GM23338 (cell line): ENCODE measurements at regions not wholly inside any gene's neighbourhood (a gene's known extent, or its start where the extent isn't known, plus 50 kb on each side); places are given as distances from the start of the nearest gene placed in this dataset.

Experiments used
- CREB1 ChIP-seq: fragments of 250-450 bp; sonication (Bioruptor Pico); IDR thresholded peaks from 2 replicates; pipeline ENCODE4 v1.5.0; 2020; ENCODE audit warnings: low read depth, mild to moderate bottlenecking, moderate library complexity
- EZH2 ChIP-seq: fragments of 200-600 bp; sonication (generic); IDR thresholded peaks from one replicate; pipeline ENCODE4 v1.8.0; 2017; ENCODE audit warnings: antibody characterized with exemption, mild to moderate bottlenecking, low read depth; ENCODE audit not compliant: unreplicated experiment
- EZH2phosphoT487 ChIP-seq: fragments of 200-600 bp; sonication (generic); IDR thresholded peaks from one replicate; pipeline ENCODE4 v1.8.1; 2018; ENCODE audit warnings: antibody characterized with exemption; ENCODE audit not compliant: unreplicated experiment
- POLR2AphosphoS5 ChIP-seq: IDR thresholded peaks from 2 replicates; pipeline ENCODE4 v1.6.1; 2016; ENCODE audit warnings: antibody characterized with exemption, low read depth
- REST ChIP-seq: IDR thresholded peaks from one replicate; pipeline ENCODE4 v1.6.1; 2018; ENCODE audit warnings: antibody characterized with exemption; ENCODE audit not compliant: unreplicated experiment
- STAT1 ChIP-seq: IDR thresholded peaks from one replicate; pipeline ENCODE4 v1.6.1; 2016; ENCODE audit warnings: antibody characterized with exemption; ENCODE audit not compliant: unreplicated experiment
- TF ChIP-seq, protein P1 (sequence below), 2 experiments: fragments of 200-600 bp in 1 of 2; sonication (generic) in 1 of 2; conservative IDR thresholded peaks; 2 replicates each; pipeline versions ENCODE4 v1.5.1 to v1.6.1; 2016 to 2017; ENCODE audit warnings: antibody characterized with exemption in 2 of 2, low read depth in 2 of 2, mild to moderate bottlenecking in 2 of 2, moderate library complexity in 1 of 2

- TF ChIP-seq CREB1 (CRISPR knock-in tag): no peak
- no peak for TF ChIP-seq REST
- TF ChIP-seq, protein P1, sequence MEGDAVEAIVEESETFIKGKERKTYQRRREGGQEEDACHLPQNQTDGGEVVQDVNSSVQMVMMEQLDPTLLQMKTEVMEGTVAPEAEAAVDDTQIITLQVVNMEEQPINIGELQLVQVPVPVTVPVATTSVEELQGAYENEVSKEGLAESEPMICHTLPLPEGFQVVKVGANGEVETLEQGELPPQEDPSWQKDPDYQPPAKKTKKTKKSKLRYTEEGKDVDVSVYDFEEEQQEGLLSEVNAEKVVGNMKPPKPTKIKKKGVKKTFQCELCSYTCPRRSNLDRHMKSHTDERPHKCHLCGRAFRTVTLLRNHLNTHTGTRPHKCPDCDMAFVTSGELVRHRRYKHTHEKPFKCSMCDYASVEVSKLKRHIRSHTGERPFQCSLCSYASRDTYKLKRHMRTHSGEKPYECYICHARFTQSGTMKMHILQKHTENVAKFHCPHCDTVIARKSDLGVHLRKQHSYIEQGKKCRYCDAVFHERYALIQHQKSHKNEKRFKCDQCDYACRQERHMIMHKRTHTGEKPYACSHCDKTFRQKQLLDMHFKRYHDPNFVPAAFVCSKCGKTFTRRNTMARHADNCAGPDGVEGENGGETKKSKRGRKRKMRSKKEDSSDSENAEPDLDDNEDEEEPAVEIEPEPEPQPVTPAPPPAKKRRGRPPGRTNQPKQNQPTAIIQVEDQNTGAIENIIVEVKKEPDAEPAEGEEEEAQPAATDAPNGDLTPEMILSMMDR (conservative IDR thresholded peaks at IDR 0.05; ENCODE audit: low read depth in 2 of 2): no peak
- TF ChIP-seq POLR2AphosphoS5: no peak
- no peak for TF ChIP-seq EZH2phosphoT487
- no peak for TF ChIP-seq EZH2
- TF ChIP-seq STAT1: no peak
Observed at GRCh38 chr3:187916072-187916471, 170.8 kb upstream of the BCL6 start.
